ENCODE measurements at regions not wholly inside any gene's neighbourhood (a gene's known extent, or its start where the extent isn't known, plus 50 kb on each side); places are given as distances from the start of the nearest gene placed in this dataset.

- no peak for TF ChIP-seq CTCF (IDR thresholded peaks at IDR 0.05; ENCODE audit: extremely low read depth, missing control alignments)
Measured at GRCh38 chr5:165305596-165305995, 1800.2 kb downstream of the MAT2B start.

DNA sequence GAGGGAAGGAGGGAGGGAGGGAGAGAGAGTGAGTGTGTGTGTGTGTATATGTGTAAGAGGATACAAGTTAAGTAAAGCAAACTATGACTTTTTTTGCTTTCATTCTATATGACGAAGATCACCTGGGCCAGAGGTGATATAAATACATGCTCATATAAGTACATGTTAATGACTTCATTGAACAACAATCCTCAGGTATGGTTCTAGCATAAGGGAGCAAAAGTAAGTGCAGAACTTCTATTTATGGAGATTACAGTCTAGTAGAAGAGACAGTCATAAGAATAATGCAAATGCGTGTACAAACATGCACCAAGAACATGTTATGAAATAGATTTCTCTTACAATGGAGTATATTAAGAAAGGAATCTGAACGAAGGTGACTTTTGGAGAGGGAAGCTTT, 1804.0 kb downstream of the MAT2B start:
- TF ChIP-seq CTCF (IDR thresholded peaks at IDR 0.05; ENCODE audit: extremely low read depth, missing control alignments), result no peak
- no peak for DNase-seq (ENCODE audit: low spot score)

More at GRCh38 chr5:165305596-165305995, 1800.2 kb downstream of the MAT2B start:
- no peak for DNase-seq (ENCODE audit: low spot score)

GRCh38 chr5:165310031-165310430, 1804.6 kb downstream of the MAT2B start:
- TF ChIP-seq CTCF (IDR thresholded peaks at IDR 0.05; ENCODE audit: extremely low read depth, missing control alignments), result no peak
- no peak for DNase-seq (ENCODE audit: low spot score)

- DNase-seq (ENCODE audit: low spot score), result no peak
- TF ChIP-seq CTCF (IDR thresholded peaks at IDR 0.05; ENCODE audit: extremely low read depth, missing control alignments), result no peak
Measured at GRCh38 chr5:165321912-165322311, 1816.5 kb downstream of the MAT2B start.

GRCh38 chr5:165325221-165325620, 1819.8 kb downstream of the MAT2B start:
- no peak for TF ChIP-seq CTCF (IDR thresholded peaks at IDR 0.05; ENCODE audit: extremely low read depth, missing control alignments)
- DNase-seq (ENCODE audit: low spot score), result no peak

GRCh38 chr5:165327631-165328030, 1822.2 kb downstream of the MAT2B start:
- DNase-seq (ENCODE audit: low spot score), result no peak
- TF ChIP-seq CTCF (IDR thresholded peaks at IDR 0.05; ENCODE audit: extremely low read depth, missing control alignments), result no peak

DNA sequence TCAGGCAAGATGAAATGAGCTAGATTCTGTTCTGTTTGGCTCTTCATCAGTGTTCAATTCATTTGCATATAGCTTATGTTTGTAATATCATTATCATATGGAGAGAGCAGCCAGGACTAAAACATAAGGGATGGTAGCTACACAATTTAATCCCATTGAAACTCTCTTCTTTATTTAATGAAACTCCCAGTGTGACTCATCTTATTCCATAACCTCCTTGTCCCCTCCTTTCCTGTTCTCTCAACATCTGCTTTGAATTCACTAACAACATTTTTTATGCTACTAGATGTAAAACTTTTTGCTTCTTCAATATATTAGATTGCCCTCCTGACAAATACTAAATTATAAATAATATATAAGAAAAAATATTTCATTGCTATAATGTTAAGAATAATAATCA, 1823.4 kb downstream of the MAT2B start:
- no peak for TF ChIP-seq CTCF (IDR thresholded peaks at IDR 0.05; ENCODE audit: extremely low read depth, missing control alignments)
- no peak for DNase-seq (ENCODE audit: low spot score)
